Kidney glomerular epithelial cell (primary cell): ENCODE measurements at regions not wholly inside any gene's neighbourhood (a gene's known extent, or its start where the extent isn't known, plus 50 kb on each side); places are given as distances from the start of the nearest gene placed in this dataset.
A peak's percentile ranks its signal among the peaks of the same experiment; 100 is the strongest.
"Not testable (repeated sequence)": the region's sequence is repeated elsewhere in the genome, so short reads cannot be mapped to it uniquely, and the experiment has no call there.

Experiments
- DNase-seq: peaks from one replicate; lab custom pipeline; 2025; lab: John Stamatoyannopoulos, UW

DNA sequence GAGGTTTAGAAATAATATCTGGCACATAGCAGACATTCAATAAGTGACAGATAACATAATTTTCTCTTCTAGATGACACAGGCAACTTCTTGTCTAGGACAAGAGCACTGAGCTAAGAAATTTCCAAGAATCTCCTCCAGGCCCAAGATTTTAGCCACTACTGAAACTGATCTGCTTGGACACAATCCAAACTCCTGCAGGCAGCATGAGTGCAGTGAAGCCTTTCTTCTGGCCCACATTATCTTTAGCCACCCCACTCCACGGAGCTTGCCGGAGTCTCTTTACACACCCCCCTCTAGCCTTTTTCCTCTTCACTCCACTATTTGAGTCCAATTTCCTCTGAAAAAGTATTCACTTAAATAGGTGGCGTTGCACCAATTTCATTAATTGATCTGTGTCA lies 142.9 kb upstream of the DUSP10 start:
- no peak for DNase-seq

DNA sequence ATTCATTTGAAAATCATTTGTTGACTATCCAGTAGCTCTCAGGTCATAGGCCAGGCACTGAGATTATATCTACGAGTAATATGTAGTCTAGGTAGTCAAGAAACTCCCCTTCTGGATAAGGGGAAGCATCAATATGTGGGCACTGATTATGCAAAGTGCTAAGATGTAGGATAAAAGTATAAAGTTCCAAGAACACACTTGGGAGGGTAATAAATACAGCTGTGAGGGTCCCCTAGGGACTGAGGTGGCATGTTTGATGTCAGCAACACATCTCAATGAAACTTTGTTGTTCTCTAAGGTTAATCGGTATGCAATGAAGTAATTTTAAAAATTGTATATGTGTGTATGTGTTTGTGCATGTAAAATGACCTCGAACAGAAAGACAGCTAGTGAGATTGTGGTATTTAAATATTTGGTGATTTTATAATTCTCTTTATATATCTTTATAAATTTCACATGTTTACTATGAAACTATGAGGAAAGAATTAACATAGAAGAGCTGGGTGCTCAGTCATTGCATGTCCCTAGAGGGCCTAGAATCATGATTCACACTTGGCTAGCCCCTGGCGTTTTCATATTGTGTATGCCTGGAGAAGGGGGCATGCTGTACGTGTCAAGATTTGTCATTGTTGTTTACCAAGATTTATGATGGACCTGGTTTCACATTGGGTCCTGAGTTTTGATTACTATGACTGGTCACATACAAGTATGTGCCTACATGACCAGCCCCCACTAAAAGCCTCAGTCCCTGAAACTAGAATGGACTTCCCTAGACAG lies 140.1 kb upstream of the DUSP10 start:
- DNase-seq, result no peak

DNA sequence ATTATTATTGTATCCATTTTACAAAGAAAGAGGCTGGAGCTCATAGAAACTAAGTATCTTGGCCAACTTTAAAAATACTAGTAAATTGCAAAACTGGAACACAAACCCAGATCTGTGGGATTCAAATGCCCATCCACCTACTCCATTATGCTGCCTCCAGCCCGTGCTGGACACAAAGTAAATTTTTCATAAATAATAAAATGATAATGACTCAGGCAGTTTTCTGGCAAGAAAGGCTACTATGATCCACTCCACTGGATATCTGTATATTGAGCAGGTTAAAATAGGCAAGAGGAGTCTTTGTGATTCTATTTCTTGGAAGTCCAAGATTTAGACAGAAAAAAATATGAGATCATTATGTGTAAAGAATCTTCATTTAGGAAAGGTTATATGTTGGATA lies 138.3 kb upstream of the DUSP10 start:
- no peak for DNase-seq

DNA sequence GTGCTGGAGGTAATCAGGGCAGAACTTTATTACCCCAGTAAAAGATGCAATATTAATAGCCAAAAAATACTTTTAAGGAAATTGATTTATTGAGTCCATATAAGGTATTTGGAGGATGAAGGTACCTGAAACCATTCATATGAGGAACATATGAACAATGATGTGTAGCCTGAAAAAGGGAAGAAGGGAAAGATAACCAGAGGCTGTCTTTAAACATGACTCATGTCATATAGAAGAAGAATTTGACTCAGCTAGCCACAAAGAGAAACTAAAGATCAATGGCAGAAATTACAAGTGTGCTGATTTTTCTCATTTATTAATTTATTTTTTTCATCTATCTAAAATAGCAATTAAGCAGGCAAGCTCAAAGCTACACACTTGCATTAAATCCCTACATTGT lies 136.2 kb upstream of the DUSP10 start:
- no peak for DNase-seq

DNA sequence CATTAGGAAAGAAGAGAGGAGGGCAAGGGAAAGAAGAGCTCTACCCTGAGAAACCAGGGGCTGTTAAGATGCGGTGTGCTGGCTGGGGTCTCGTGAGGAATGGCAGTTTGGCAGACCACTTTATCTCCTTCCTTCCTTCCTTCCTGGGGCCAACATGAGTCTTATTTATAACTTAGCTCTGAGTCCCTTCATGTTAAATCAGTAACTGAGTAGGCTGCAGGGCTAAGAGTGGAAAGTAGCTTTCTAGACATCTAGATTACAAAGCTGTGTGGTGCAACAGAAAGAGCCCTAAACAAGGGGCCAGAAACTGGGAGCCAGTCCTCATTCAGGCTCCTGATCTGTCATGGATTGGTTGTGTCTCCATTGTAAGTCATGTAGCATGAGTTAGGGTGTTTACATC lies 135.4 kb upstream of the DUSP10 start:
- no peak for DNase-seq

DNA sequence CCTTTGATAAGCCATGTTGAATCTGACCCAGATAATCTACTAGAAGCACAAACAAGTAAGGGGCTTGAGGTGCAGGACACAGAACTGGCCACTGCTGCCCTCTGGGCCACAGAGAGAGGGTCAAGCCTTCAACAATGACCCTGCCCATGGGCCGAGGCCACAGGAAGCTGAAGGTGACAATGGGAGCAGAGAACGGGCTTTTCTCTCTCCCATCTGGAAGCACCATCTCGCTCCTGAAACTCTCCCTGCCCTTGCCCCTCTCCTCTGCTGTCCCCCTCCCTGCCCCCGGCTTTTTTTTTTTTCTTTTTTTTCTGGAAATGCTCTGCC lies 133.1 kb upstream of the DUSP10 start:
- no peak for DNase-seq

DNA sequence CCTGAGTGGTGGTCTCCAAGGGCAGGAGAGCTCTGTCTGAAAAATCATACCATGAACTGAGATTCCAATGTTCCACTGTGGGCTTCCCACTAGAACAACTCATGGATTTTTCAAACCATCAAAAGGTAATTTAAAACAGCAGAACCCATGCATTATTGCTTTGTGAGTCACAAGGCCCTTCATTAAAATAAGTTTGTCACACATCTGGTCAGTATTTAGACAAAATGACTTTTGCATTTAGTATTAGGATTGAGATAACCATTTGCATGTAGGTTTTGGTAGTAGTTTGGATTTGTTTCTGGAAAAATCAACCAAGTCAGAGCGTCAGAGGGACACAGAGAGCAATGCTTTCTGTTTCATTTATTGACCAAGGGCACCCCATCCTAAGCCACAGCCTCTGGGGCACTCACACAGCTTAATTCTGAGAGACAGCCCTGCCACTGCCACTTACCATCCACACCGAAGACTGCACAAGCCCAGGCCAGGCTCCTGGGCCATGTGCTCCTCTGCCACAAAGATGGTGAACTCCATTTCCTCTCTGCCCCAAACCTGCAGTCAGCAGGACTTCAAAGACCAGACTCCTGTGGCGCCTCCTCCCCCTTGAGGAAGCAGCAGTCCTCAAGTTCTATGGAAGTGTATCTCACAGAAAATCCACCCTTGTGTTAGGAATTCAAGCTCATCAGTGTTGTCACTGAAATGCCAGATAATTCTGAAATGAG lies 132.6 kb upstream of the DUSP10 start:
- no peak for DNase-seq

DNA sequence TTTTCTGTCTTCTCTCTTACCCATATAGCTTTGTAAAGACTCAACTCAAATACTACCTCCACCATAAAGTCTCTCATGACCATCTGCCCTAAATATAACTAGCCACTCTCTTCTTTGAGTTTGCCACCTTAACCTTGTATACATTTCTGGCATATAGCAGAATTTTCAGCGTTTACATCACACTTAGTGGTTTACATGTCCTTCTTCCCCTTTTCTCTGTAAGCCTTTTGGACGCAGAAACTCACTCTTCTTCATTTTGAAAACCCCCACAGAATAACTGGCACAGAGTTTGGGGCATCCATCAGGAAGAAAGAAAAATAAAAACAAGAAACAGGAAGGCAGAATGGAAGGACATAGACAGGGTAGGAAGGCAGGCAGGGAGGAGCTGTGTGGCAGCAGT lies 131.8 kb upstream of the DUSP10 start:
- DNase-seq, result no peak

DNA sequence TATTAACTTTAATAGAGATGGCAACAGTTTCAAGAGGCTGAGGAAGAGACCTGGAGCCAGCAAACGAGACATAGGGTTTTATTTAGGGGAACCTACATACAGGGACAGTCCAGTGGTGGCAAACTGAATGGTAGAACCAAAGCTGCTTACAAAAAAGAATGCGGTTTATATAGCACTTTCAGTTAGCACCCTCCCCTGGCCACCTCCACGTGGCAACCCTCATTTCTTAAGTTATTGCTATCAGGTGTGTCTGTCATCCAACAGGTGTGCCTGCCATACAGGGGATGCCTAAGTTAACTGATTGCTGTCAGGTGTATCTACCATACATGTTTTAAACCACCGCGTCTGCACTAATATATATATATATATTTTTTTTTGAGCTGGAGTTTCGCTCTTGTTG lies 129.2 kb upstream of the DUSP10 start:
- DNase-seq, result no peak

DNA sequence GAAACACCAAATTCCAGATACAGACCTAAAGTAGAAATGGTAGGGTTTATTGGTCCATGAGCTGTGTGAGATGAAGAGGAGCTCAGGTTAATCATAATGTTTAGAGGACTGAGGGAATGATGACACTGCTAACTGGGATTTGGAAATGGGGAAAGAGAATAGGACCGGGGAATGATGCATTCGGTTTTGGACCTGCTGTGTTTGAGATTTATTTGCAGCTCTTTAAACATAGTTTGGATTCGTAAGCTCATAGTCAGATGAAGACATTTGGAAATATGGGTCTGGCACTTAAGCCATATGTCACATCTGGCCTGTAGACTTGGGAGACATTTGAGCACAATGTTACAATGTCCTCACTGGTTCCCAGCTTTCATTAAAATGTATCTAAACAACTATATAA lies 127.9 kb upstream of the DUSP10 start:
- no peak for DNase-seq

DNA sequence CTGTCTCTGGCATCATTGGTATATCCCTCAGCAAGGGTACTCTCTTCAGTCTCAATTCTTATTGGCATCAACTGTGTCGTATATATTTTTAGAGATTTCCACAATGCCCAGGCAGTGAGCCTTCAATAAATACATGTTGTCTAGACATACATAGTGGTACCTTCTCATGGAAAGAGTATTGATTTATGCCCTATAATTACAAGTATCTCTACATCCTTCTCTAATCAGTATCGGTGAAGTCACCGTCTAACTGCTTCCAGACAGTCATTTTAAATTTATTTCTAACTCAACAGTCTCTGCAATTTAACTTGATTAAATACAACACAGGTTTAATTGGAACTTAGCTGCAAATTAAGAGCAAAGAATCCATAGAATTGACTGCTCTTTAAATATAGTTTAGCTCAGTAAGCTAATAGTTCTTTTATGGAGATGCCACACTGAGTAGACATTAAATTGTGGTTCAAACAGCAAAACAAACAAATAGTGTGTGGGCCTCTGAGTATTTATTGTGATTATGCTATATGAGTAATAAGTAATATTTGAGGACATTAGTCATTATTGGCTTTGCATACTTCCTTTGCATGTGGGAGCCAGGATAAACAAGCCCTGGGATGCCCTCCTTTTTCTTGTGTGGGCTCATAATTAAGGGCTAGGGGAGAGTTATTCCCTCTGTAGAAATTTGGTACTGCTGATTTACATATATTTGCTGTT lies 126.9 kb upstream of the DUSP10 start:
- DNase-seq, result peak; percentile 27

DNA sequence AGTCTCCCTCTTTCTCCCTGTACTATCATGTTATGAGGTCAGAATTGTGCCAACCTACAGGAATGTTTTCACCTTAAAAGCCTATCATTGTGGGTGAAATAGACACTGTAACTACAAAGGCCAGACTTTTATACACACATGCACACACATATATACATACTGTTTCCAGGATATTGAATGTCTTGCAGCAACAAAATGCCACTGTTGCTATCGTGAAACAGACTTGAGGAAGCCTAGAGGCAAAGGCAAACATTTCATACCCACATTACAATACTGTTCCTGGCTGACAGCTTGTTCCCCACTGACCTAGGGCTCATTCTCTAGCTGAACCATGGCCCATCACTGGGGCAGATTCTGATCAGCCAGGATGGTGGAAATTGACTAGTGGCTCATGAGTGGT lies 125.1 kb upstream of the DUSP10 start:
- DNase-seq, result no peak

DNA sequence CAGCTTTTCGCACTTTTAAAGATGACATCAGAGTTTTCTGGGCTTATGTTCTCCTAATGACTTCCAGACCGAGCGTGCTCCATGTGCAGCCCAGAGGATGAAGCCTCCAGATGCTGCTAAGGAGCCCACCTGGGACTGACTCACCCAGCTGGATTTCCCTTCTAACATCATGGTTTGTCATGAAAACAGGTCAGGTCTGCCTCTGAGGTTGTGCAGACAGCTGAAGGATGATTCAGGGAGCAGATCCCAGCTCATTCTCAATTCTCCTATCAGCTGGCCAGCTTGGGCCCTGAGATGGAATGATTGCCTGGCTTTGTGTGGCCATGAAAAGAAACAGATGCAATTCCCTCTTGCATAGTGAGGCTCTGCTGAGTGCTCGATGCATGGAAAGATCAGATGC lies 123.9 kb upstream of the DUSP10 start:
- DNase-seq, result no peak

DNA sequence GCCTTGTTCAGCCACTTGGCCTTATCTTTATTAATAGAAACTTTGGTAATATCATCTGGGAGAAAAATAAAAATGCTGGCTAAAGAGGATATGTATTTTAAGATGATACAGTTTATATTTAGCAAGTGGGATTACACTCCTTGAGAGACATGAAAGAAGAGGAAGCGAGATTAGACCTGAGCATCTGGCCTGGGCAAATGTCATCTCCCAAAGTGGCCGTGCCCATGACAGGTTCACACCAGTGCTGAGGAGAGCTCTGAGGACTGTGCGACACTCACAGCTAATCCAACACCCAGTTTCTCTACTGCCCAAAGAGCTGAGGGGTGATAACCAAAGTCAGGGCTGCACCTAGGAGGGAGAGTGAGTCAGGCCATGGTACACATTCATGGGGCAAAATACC lies 121.7 kb upstream of the DUSP10 start:
- no peak for DNase-seq

DNA sequence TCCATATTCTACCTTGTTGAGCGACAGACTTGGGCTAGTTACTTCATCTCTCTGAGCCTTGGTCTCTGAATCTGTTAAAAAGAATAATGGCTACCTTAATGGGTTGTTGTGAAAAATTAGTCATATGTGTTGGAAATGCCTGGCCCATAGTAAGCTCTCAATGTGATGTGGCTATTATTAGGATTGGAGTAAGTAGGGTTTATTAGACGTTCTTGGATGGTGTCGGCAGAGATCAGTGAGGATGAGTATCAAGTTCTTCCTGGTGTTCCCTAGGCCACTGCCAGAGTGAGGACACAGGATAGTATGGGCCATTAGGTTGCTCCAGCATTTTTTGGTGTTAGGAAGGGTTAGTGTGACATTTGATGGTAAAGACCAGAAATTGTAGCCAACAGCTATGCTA lies 121.1 kb upstream of the DUSP10 start:
- no peak for DNase-seq

DNA sequence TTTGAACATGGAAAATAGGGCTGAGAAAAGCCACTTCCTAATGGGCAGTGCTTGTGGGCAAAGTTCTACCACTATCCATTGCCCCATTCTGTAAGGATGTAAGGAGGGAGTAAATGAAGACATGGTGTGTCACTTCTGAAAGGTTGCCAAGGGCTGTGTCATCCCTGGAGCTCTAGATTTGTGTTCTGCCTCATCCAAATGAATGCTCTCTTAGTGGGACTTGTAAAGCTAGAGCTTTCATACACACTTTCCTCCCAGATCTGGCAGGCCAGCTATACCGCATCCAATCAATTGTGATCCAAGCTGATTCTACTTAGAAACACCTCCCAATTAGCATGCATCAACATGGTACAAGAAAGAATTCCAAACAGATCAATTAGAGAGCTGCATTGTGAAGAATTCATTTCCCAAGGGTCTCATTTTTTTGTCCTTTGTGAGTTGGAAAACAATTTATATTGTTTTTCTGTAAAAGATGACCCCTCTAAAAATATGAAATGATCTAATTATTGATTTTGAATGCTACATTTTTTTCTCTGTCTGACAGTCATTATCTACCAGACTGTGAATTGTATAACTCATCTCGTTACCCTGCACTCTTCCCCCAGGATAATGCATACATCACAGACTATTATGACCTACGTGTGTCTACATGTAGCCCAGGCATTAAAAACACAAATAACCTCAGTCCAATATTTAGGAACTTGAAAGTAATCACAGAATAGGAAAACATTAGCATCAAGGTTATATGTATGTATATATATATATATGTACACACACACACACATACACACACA lies 117.1 kb upstream of the DUSP10 start:
- peak; percentile 13 for DNase-seq

DNA sequence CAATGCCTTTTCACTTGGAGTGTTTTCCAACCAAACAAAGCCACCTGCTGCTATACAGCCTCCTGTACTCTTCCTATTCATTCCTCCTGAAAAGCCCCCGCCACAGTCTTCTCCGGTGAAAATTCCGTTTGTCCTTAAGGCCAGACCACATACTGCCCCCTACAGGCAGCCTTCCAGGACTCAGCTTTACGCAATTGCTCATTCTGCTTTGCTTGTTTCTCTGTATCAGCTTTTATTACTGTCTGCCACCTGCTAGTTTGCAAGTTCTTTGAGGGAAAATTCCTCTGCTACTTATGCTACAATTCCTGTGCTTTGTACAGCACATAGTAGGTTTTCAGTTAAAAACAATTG lies 115.2 kb upstream of the DUSP10 start:
- DNase-seq, result not testable (repeated sequence)

DNA sequence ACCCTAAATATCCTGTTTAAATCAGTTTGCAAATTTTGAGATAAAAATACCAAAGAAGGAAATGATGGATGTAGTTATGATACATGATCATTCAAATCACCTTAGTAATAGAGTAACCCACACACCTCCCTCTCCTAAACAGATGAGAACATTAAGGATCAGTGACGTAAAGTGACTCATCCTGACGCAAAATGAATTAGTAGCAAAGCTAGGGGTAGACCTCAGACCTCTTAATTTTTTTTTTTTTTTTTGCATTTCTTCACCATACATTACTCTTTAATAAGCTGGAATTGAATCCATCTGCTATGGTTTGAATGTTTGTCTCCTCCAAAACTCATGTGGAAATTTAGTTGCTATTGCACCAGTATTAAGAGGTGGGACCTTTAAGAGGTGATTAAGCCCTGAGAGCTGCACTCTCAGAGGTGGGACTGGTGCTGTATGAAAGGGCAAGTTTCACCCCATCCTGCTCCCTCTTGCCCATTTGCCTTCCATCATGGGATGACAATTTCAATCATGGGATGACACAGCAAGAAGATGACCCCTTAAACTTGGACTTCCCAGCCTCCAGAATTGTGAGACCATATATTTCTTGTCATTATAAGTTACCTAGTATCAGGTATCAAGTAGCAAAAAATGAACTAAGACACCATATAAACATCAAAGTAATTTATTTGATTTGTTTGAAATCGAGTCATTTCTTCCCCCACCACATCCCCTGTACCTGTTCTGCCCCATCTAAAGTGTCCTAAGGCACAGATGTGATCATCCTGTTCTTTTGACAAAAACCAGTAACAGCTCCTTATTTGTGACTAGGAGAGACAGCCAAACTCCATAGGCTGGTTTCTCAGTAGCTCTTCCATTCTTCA lies 114.6 kb upstream of the DUSP10 start:
- no peak for DNase-seq

DNA sequence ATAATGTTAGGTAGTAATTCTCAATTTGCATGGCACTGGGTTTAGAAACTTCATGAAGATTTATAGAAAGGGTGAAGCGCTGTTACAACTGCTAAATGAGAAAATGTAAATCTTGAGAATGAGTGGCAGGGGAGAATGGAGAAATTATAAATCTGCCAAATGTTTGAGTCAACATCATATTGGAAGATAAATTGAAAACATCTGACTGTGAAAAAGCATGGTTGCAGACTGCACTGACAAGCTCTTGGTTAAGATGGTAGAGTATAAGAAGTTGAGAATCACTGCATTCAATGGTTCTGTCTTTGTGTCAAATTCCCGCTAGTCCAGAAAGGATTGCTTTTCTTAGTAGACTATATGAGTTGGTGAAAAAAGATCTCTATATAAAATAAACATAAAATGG lies 113.3 kb upstream of the DUSP10 start:
- no peak for DNase-seq

DNA sequence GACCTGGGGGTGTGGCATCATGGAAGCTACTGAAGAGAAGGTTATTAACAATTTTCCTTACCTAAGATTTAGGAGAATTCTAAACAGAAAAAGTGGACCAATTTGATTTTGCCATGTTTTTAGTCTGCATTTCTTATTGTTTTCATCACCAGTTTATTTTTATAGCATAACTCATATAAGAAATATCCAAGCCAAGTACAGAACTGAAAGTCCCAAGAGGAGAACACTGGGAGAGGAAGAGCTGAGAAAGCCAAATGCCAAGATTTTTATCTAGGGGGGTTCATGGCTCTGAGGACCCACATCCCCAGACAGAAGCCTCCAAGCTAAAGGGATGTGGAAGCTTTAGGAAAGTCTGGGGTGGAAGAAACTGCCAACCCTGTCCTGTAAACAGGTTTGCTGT lies 109.4 kb upstream of the DUSP10 start:
- no peak for DNase-seq

DNA sequence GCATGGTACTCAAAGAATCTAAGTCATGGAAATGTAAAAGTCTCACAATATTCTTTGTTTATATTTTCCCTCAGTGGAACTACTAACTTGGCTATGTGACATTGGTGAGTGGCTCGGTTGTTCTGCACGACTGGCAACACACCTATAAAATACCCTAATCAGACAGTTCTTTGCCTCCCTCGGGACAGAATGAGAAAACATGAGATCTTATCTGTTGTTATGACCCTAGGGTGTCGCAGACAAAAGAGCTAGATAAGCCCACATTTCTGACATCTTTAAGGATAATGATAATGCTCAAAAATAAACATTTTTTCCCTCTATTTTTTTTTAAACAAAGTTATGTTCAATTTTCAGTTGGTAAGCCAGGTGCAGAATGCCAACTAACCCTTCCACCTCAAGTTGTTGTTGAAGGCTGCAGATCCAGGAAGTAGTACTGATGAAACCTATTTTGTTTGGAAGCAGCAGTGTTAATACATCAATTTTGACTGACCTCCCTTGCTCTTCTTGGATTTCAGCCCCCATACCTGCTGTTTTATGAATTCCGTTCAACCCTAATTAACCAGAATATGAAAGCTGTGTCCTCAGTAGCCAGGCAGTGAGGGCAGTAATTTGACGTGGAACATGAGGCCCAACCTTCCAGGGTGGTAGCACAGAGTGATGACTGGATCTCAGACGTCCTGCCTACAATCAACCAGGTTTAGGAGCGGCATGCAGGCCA lies 108.7 kb upstream of the DUSP10 start:
- DNase-seq, result no peak
